GM23248 (cell line): ENCODE measurements at regions not wholly inside any gene's neighbourhood (a gene's known extent, or its start where the extent isn't known, plus 50 kb on each side); places are given as distances from the start of the nearest gene placed in this dataset.

ENCODE experiments used
- EZH2 ChIP-seq: fragments of 200-600 bp; sonication (generic); IDR thresholded peaks from 2 replicates; pipeline ENCODE4 v1.6.1; 2018; ENCODE audit warnings: antibody characterized with exemption, mild to moderate bottlenecking; ENCODE audit not compliant: insufficient read depth, poor library complexity, severe bottlenecking
- EZH2phosphoT487 ChIP-seq: fragments of 200-600 bp; sonication (generic); IDR thresholded peaks from 2 replicates; pipeline ENCODE4 v1.6.1; 2018; ENCODE audit warnings: antibody characterized with exemption, moderate library complexity, mild to moderate bottlenecking, low read depth; ENCODE audit not compliant: insufficient read depth

- TF ChIP-seq EZH2 (no peak), EZH2phosphoT487 (no peak)
Observed at GRCh38 chr12:59345406-59345805, 250.4 kb upstream of the SLC16A7 start.
